Activated CD4-positive, alpha-beta T cell treated with anti-CD3 and anti-CD28 coated beads for 36 hours (primary cell): ENCODE measurements at regions not wholly inside any gene's neighbourhood (a gene's known extent, or its start where the extent isn't known, plus 50 kb on each side); places are given as distances from the start of the nearest gene placed in this dataset.
"Not testable (repeated sequence)": the region's sequence is repeated elsewhere in the genome, so short reads cannot be mapped to it uniquely, and the experiment has no call there.

Experiments used
- ATAC-seq: fragments of 200-7000 bp; cut with Tn5 transposase; one replicate; pipeline ENCODE4 v1.10.0; 2021; ENCODE audit warnings: mild to moderate bottlenecking, moderate library complexity
- CTCF ChIA-PET: fragments of 350-600 bp; sonication (Branson Sonifier 250); formaldehyde crosslinking; loops from one replicate; lab custom pipeline; 2021; ENCODE audit warnings: antibody characterized with exemption; lab: Charles Lee
- POLR2A ChIA-PET: fragments of 350-600 bp; sonication (Branson Sonifier 250); formaldehyde crosslinking; loops from one replicate; lab custom pipeline; 2021; ENCODE audit warnings: antibody characterized with exemption, inconsistent platforms; lab: Charles Lee
- DNase-seq: peaks from one replicate; pipeline ENCODE4 v3.0.0-alpha.2; 2020
- H3K27ac Mint-ChIP-seq: one replicate; pipeline ENCODE4 v1.8.0; 2021; ENCODE audit warnings: mixed read lengths
- H3K27me3 Mint-ChIP-seq: one replicate; pipeline ENCODE4 v1.8.0; 2021; ENCODE audit warnings: mixed read lengths
- H3K36me3 Mint-ChIP-seq: one replicate; pipeline ENCODE4 v1.8.0; 2021; ENCODE audit warnings: low read depth, mixed read lengths
- H3K4me1 Mint-ChIP-seq: one replicate; pipeline ENCODE4 v1.8.0; 2021; ENCODE audit warnings: mixed read lengths
- H3K4me3 Mint-ChIP-seq: one replicate; pipeline ENCODE4 v1.8.0; 2021; ENCODE audit warnings: mild to moderate bottlenecking, moderate library complexity, mixed read lengths
- H3K9me3 Mint-ChIP-seq: one replicate; pipeline ENCODE4 v1.8.0; 2021; ENCODE audit warnings: low read depth, mixed read lengths
- intact Hi-C, 2 experiments: fragments of 100-400 bp; cut with DNase I in 1 of 2; cut with micrococcal nuclease in 1 of 2; formaldehyde crosslinking; loops; one replicate each; pipeline versions ENCODE4 v1.14.2 to v1.15.1; 2022 to 2024; cut with DNase I, micrococcal nuclease

- no peak for DNase-seq
- Mint-ChIP-seq H3K4me3 (no peak overlapping the region), H3K27ac (no peak overlapping the region), H3K9me3 (no peaks in the 10 kb centered on the region), H3K36me3 (no peaks in the 10 kb centered on the region), H3K4me1 (no peaks in the 10 kb centered on the region), H3K27me3 (no peaks in the 10 kb centered on the region)
- ChIA-PET POLR2A (no interaction called here), CTCF (no interaction called here)
- intact Hi-C loops, result no loop called here
- ATAC-seq, result no peak
Measured at GRCh38 chr4:125191232-125191631, 123.5 kb upstream of the FAT4 start.

GRCh38 chr4:125187226-125188176 is 127.3 kb upstream of the FAT4 start:
- H3K4me1 Mint-ChIP-seq, result no peaks in the 10 kb centered on the region
- H3K27ac Mint-ChIP-seq, result no peak overlapping the region
- DNase-seq (no peak), ATAC-seq (no peak)
- intact Hi-C loops, result no loop called here
- H3K36me3 Mint-ChIP-seq, result no peaks in the 10 kb centered on the region
- no peaks in the 10 kb centered on the region for H3K27me3 Mint-ChIP-seq
- ChIA-PET POLR2A (no interaction called here), CTCF (interaction anchor here (0.7 kb wide), 1 partner anchor 10 kb away, joined by 3 read pairs; no protein-coding TSS in a partner anchor)
- no peak overlapping the region for H3K4me3 Mint-ChIP-seq
- no peaks in the 10 kb centered on the region for H3K9me3 Mint-ChIP-seq

GRCh38 chr4:125184116-125184515 is 130.6 kb upstream of the FAT4 start:
- DNase-seq (no peak), ATAC-seq (no peak)
- POLR2A ChIA-PET, result no interaction called here
- H3K27ac Mint-ChIP-seq, result no peak overlapping the region
- H3K4me3 Mint-ChIP-seq, result no peak overlapping the region
- CTCF ChIA-PET, result no interaction called here
- intact Hi-C loops, result no loop called here
- no peaks in the 10 kb centered on the region for H3K4me1 Mint-ChIP-seq
- no peaks in the 10 kb centered on the region for H3K27me3 Mint-ChIP-seq
- H3K36me3 Mint-ChIP-seq, result no peaks in the 10 kb centered on the region
- peaks cover 4% of the 10 kb centered on the region for H3K9me3 Mint-ChIP-seq

- intact Hi-C loops, result no loop called here
- no peak for DNase-seq
- ChIA-PET POLR2A (no interaction called here), CTCF (no interaction called here)
- no peak overlapping the region for H3K27ac Mint-ChIP-seq
- no peaks in the 10 kb centered on the region for H3K36me3 Mint-ChIP-seq
- H3K4me3 Mint-ChIP-seq, result no peak overlapping the region
- H3K27me3 Mint-ChIP-seq, result no peaks in the 10 kb centered on the region
- no peak for ATAC-seq
- H3K4me1 Mint-ChIP-seq, result no peaks in the 10 kb centered on the region
- peaks cover 4% of the 10 kb centered on the region for H3K9me3 Mint-ChIP-seq
Measured at GRCh38 chr4:125181804-125182203, 133.0 kb upstream of the FAT4 start.

- ATAC-seq (no peak), DNase-seq (no peak)
- Mint-ChIP-seq H3K27ac (no peak overlapping the region), H3K27me3 (no peaks in the 10 kb centered on the region), H3K36me3 (no peaks in the 10 kb centered on the region), H3K4me1 (no peaks in the 10 kb centered on the region), H3K4me3 (no peak overlapping the region), H3K9me3 (peaks cover 4% of the 10 kb centered on the region)
- POLR2A ChIA-PET, result no interaction called here
- CTCF ChIA-PET, result no interaction called here
- intact Hi-C loops, result no loop called here
Measured at GRCh38 chr4:125179727-125180126, 135.0 kb upstream of the FAT4 start.

- Mint-ChIP-seq H3K36me3 (no peaks in the 10 kb centered on the region), H3K4me1 (no peaks in the 10 kb centered on the region), H3K4me3 (no peak overlapping the region), H3K9me3 (peaks cover 2% of the 10 kb centered on the region), H3K27me3 (no peaks in the 10 kb centered on the region), H3K27ac (no peak overlapping the region)
- CTCF ChIA-PET, result no interaction called here
- ATAC-seq (no peak), DNase-seq (no peak)
- POLR2A ChIA-PET, result no interaction called here
- intact Hi-C loops, result no loop called here
Measured at GRCh38 chr4:125169192-125169591, 145.6 kb upstream of the FAT4 start.

GRCh38 chr4:125168531-125168930 is 146.2 kb upstream of the FAT4 start:
- Mint-ChIP-seq H3K27ac (no peak overlapping the region), H3K4me3 (no peak overlapping the region), H3K36me3 (no peaks in the 10 kb centered on the region), H3K4me1 (no peaks in the 10 kb centered on the region), H3K9me3 (peaks cover 2% of the 10 kb centered on the region), H3K27me3 (no peaks in the 10 kb centered on the region)
- CTCF ChIA-PET, result no interaction called here
- intact Hi-C loops, result no loop called here
- POLR2A ChIA-PET, result no interaction called here
- ATAC-seq (no peak), DNase-seq (no peak)

GRCh38 chr4:125166012-125166411 is 148.7 kb upstream of the FAT4 start:
- H3K27ac Mint-ChIP-seq, POLR2A ChIA-PET, DNase-seq, ATAC-seq, H3K27me3 Mint-ChIP-seq, H3K4me3 Mint-ChIP-seq, H3K36me3 Mint-ChIP-seq, intact Hi-C loops, H3K9me3 Mint-ChIP-seq, H3K4me1 Mint-ChIP-seq: not testable (repeated sequence)
- CTCF ChIA-PET, result interaction anchor here (0.5 kb wide), 1 partner anchor 15 kb away, joined by 3 read pairs; no protein-coding TSS in a partner anchor

GRCh38 chr4:125159001-125159400 is 155.8 kb upstream of the FAT4 start:
- Mint-ChIP-seq H3K27me3 (no peaks in the 10 kb centered on the region), H3K36me3 (no peaks in the 10 kb centered on the region), H3K4me3 (no peak overlapping the region), H3K4me1 (no peaks in the 10 kb centered on the region), H3K27ac (no peak overlapping the region), H3K9me3 (no peaks in the 10 kb centered on the region)
- intact Hi-C loops, result no loop called here
- ChIA-PET CTCF (interaction anchor here (0.7 kb wide), 1 partner anchor 163 kb away, joined by 4 read pairs; no protein-coding TSS in a partner anchor), POLR2A (no interaction called here)
- ATAC-seq (no peak), DNase-seq (no peak)

- Mint-ChIP-seq H3K27ac (no peak overlapping the region), H3K4me1 (no peaks in the 10 kb centered on the region), H3K9me3 (peaks cover 1% of the 10 kb centered on the region), H3K4me3 (no peak overlapping the region), H3K27me3 (no peaks in the 10 kb centered on the region), H3K36me3 (no peaks in the 10 kb centered on the region)
- CTCF ChIA-PET, result no interaction called here
- no peak for ATAC-seq
- DNase-seq, result no peak
- POLR2A ChIA-PET, result no interaction called here
- intact Hi-C loops, result no loop called here
Measured at GRCh38 chr4:125155251-125155650, 159.5 kb upstream of the FAT4 start.

- Mint-ChIP-seq H3K27me3 (no peaks in the 10 kb centered on the region), H3K4me3 (no peak overlapping the region), H3K36me3 (no peaks in the 10 kb centered on the region), H3K9me3 (peaks cover 4% of the 10 kb centered on the region), H3K4me1 (no peaks in the 10 kb centered on the region), H3K27ac (no peak overlapping the region)
- no peak for ATAC-seq
- ChIA-PET CTCF (no interaction called here), POLR2A (no interaction called here)
- intact Hi-C loops, result no loop called here
- no peak for DNase-seq
Measured at GRCh38 chr4:125140966-125141495, 173.7 kb upstream of the FAT4 start.

- intact Hi-C loops, result no loop called here
- no peaks in the 10 kb centered on the region for H3K27me3 Mint-ChIP-seq
- ATAC-seq (no peak), DNase-seq (no peak)
- POLR2A ChIA-PET, result no interaction called here
- no peaks in the 10 kb centered on the region for H3K36me3 Mint-ChIP-seq
- CTCF ChIA-PET, result no interaction called here
- no peaks in the 10 kb centered on the region for H3K4me1 Mint-ChIP-seq
- H3K9me3 Mint-ChIP-seq, result peaks cover 5% of the 10 kb centered on the region
- H3K4me3 Mint-ChIP-seq, result no peak overlapping the region
- no peak overlapping the region for H3K27ac Mint-ChIP-seq
Measured at GRCh38 chr4:125135652-125136051, 179.1 kb upstream of the FAT4 start.
